ENCODE measurements at regions not wholly inside any gene's neighbourhood (a gene's known extent, or its start where the extent isn't known, plus 50 kb on each side); places are given as distances from the start of the nearest gene placed in this dataset.

GRCh38 chr3:158983216-158984099 is 181.6 kb downstream of the MFSD1 start:
- TF ChIP-seq CTCF (conservative IDR thresholded peaks at IDR 0.05; ENCODE audit: low read depth in 2 of 2) (no peak), REST (IDR thresholded peaks at IDR 0.05; ENCODE audit: unreplicated experiment) (no peak), EZH2 (IDR thresholded peaks at IDR 0.05; ENCODE audit: low read depth, unreplicated experiment) (no peak), JUNB (IDR thresholded peaks at IDR 0.05; ENCODE audit: unreplicated experiment) (no peak)
